RWPE1 (cell line): ENCODE measurements at regions not wholly inside any gene's neighbourhood (a gene's known extent, or its start where the extent isn't known, plus 50 kb on each side); places are given as distances from the start of the nearest gene placed in this dataset.

Experiments used
- CTCF ChIA-PET: fragments of 350-600 bp; sonication (Branson Sonifier 250); formaldehyde crosslinking; extraction: SDS; loops from one replicate; lab custom pipeline; 2021; lab: Yijun Ruan, JAX
- POLR2A ChIA-PET: fragments of 400-600 bp; formaldehyde crosslinking; extraction: SDS; loops from one replicate; lab custom pipeline; 2020; ENCODE audit warnings: antibody characterized with exemption; ENCODE audit not compliant: low non-redundant PET; lab: Yijun Ruan, JAX
- DNase-seq: peaks from one replicate; pipeline ENCODE4 v3.0.0; 2012; ENCODE audit warnings: low spot score
- H3K27ac ChIP-seq: fragments of 450-650 bp; 2 replicates; pipeline ENCODE4 v1.5.1; 2017
- TF ChIP-seq, protein P1 (sequence below): fragments of 450-650 bp; conservative IDR thresholded peaks from 2 replicates; pipeline ENCODE4 v1.5.1; 2017; ENCODE audit warnings: low read depth, mild to moderate bottlenecking

- DNase-seq: no peak
- POLR2A ChIA-PET: no interaction called here
- CTCF ChIA-PET: interaction anchor here (0.7 kb wide), 1 partner anchor 79 kb away, joined by 4 read pairs; no protein-coding TSS in a partner anchor
- H3K27ac ChIP-seq: no peak overlapping the region
- TF ChIP-seq, protein P1, sequence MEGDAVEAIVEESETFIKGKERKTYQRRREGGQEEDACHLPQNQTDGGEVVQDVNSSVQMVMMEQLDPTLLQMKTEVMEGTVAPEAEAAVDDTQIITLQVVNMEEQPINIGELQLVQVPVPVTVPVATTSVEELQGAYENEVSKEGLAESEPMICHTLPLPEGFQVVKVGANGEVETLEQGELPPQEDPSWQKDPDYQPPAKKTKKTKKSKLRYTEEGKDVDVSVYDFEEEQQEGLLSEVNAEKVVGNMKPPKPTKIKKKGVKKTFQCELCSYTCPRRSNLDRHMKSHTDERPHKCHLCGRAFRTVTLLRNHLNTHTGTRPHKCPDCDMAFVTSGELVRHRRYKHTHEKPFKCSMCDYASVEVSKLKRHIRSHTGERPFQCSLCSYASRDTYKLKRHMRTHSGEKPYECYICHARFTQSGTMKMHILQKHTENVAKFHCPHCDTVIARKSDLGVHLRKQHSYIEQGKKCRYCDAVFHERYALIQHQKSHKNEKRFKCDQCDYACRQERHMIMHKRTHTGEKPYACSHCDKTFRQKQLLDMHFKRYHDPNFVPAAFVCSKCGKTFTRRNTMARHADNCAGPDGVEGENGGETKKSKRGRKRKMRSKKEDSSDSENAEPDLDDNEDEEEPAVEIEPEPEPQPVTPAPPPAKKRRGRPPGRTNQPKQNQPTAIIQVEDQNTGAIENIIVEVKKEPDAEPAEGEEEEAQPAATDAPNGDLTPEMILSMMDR: no peak
Measured at GRCh38 chr18:77329651-77330050, 80.0 kb downstream of the GALR1 start.

DNA sequence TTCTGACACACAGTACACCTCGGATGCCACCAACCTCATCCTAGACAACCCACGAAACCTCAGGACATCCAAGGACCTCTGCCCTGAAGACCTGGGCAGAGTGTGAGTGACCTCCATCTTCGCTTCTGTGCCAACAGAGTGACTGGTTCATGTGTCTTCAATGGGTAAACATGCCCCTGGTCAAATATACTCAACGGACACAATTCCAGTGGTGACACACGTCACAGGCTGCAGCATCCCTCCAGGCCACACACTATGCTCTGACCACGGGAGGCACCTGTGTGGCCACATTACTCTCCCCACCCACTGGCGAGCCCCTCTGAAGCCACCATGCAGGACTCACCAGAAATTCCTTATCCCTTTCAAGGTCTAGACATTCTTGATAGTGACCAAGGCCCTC lies 85.2 kb downstream of the GALR1 start:
- ChIA-PET CTCF (no interaction called here), POLR2A (no interaction called here)
- TF ChIP-seq, protein P1: no peak
- no peak overlapping the region for H3K27ac ChIP-seq
- DNase-seq: no peak

- DNase-seq: no peak
- TF ChIP-seq, protein P1: no peak
- CTCF ChIA-PET: no interaction called here
- no peak overlapping the region for H3K27ac ChIP-seq
- POLR2A ChIA-PET: no interaction called here
Measured at GRCh38 chr18:77337604-77338003, 88.0 kb downstream of the GALR1 start.

DNA sequence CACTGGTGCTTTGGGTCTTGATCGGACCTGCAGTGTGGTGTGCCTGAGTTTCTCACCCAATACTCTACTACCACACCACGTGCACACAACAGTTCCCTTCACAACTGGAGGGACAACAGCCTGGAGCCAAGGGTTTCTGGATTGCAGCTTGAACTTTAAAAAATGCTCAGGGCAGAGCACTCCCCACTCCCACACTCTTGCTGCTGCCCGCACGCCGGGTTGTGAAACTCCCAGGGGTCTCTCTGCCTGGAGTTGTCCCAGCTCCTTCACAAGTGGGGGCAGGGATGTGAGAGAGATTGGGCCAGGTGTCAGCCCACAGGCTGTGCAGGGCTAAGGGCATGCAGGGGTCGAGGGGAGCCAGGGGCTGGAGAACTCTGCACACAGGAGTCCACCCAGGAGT lies 89.4 kb downstream of the GALR1 start:
- POLR2A ChIA-PET: no interaction called here
- no peak for DNase-seq
- CTCF ChIA-PET: no interaction called here
- no peak overlapping the region for H3K27ac ChIP-seq
- TF ChIP-seq, protein P1: no peak

- CTCF ChIA-PET: no interaction called here
- no peak for DNase-seq
- TF ChIP-seq, protein P1: no peak
- POLR2A ChIA-PET: no interaction called here
- no peak overlapping the region for H3K27ac ChIP-seq
Measured at GRCh38 chr18:77339623-77340022, 90.0 kb downstream of the GALR1 start.

DNA sequence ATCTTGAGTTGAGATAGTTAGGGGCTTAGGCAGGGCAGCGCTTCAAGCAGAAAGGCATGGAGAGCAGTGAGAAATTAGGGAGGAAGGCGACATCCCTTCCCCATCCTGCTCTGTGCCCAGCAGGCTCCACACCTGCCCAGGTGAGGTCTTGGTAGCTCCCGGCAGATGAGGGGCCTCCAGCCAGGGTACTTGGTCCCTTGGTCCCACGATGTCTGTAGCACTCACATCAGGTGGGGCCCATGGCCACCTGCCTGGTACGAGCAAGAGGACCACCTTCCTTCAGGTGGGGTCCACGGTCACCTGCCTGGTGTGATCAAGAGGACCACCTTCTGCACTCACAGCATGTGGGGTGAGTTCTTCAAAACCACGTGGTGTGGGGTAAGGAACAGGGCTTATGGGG lies 91.2 kb downstream of the GALR1 start:
- DNase-seq: no peak
- CTCF ChIA-PET: interaction anchor here (0.5 kb wide), 1 partner anchor 1772 kb away, joined by 4 read pairs; no protein-coding TSS in a partner anchor
- H3K27ac ChIP-seq: no peak overlapping the region
- TF ChIP-seq, protein P1: no peak
- POLR2A ChIA-PET: no interaction called here
